Erythroblast (primary cell): ENCODE measurements at regions not wholly inside any gene's neighbourhood (a gene's known extent, or its start where the extent isn't known, plus 50 kb on each side); places are given as distances from the start of the nearest gene placed in this dataset.
"Not testable (repeated sequence)": the region's sequence is repeated elsewhere in the genome, so short reads cannot be mapped to it uniquely, and the experiment has no call there.

ENCODE experiments used
- DNase-seq, 2 experiments: peaks; one replicate each; lab custom pipeline; 2025; lab: John Stamatoyannopoulos, UW
- GATA1 ChIP-seq: IDR thresholded peaks from 2 replicates; pipeline ENCODE4 v1.6.1; 2011; ENCODE audit warnings: low read depth, mild to moderate bottlenecking, control low read depth, low read length, moderate library complexity
- POLR2A ChIP-seq: IDR thresholded peaks from 2 replicates; pipeline ENCODE4 v1.6.1; 2011; ENCODE audit warnings: mild to moderate bottlenecking, low read length

DNA sequence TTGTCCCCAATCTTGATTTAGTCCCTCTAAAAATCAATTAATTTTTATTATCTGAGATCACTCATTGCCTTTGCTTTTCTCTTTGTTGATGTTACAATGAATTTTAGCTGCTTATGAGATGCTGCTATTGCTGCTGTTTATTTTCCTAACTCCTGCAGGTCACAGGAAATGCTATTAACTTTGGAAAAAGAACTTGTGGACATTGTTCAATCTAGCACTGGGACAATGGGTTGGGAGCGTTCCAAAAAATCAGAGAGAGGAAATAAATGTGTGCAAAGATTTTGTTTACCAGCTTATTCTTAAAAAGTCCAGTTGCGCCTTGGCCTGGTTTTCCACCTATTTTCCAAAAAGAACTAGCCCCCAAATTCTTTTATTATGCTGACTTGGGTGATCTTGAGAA, 268.3 kb downstream of the PTH2R start:
- DNase-seq, result no peak
- TF ChIP-seq GATA1 (no peak), POLR2A (no peak)

DNA sequence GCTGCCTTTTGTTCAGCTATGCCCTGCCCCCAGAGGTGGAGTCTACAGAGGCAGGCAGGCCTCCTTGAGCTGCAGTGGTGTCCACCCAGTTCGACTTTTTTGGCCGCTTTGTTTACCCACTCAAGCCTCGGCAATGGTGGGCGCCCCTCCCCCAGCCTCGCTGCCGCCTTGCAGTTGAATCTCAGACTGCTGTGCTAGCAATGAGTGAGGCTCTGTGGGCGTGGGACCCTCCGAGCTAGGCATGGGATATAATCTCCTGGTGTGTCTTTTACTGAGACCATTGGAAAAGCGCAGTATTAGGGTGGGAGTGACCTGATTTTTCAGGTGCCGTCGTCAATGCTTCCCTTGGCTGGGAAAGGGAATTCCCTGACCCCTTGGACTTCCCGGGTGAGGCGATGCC, 279.3 kb downstream of the PTH2R start:
- not testable (repeated sequence) for DNase-seq

DNA sequence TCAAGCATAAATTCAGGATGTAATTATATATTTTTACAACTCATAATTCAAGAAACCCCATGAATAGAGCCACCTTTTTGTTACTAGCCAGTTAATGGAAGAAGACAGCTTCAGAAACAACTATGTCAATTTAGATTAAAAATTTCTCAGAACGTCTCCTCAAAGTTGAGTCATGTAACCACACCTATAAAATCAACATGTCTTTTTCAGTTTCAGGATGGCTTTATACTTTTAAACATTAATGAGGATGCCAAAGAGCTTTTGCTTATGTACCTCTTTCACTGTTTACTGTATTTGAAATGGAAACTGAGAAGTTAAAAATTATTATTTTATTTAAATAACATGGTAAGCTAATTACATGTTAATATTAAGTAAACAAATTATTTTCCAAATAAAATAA, 280.1 kb downstream of the PTH2R start:
- TF ChIP-seq GATA1, result no peak
- no peak for TF ChIP-seq POLR2A

DNA sequence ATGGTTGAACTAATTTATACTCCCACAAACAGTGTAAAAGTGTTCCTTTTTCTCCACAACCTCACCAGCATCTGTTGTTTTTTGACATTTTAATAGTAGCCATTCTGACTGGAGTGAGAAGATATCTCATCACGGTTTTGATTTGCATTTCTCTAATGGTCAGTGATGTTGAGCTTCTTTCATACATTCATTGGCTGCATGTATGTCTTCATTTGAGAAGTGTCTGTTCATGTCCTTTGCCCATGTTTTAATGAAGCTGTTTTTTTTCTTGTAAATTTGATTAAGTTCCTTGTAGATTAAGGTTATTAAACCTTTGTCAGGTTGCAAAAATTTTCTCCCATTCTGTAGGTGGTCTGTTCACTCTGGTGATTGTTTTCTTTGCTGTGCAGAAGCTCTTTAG, 281.1 kb downstream of the PTH2R start:
- DNase-seq, result not testable (repeated sequence)

More for the DNA sequence above, 280.1 kb downstream of the PTH2R start:
- DNase-seq, result no peak

DNA sequence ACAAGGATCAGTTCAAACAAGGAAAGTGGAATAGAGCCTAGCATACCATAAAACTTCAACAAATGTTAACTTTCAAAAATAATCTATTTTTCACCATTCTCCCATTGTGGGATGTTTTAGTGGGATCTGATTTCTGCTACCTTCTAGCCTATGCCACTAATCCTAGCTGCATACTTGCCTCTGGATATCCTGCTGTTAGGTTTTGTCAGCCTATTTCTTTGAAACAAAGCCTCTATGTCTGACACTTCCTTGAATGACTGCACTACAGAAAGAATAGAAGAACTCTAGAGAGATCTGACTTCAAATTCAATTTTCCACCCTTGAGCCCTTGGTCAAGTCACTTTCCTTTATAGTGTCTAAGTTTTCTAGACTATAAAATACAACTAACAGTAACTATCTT, 291.5 kb downstream of the PTH2R start:
- TF ChIP-seq POLR2A (no peak), GATA1 (no peak)
- DNase-seq, result no peak

DNA sequence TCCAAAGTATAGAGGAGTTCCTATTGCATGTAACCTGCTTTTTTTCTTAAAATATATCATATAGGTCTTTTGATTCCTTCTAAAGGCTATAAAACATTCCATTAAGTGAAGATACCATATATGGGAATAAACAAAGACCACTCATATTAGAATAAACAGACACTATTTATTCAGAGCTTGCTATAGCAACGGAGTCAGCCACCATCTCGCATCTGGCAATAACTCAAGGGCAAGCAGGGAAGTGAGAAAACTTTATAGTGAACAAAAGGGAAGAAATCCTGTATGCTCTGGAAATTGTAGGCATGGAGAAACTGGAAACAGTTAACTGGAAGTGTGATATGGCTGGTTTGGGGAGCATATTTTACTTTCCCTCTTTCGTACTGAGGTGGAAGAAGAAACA, 301.9 kb downstream of the PTH2R start:
- TF ChIP-seq POLR2A (no peak), GATA1 (no peak)
- DNase-seq, result no peak

DNA sequence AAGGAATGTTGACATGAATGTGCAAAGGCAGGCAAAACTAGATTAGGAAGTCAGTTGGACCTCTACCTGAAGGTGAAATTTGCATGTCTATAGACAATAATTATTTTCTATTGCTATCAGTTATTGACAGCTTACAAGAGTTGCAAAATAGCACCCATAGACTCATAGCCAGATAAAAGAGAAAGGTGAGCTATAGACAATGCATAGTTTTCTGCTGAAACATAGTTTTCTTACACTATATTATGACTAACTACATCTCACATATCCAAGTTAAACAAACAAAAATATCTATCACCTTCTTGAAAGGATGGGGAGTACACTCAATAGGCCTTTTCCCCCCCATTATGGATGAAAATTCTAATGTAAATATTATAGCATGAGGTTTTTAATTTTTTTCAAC, 305.0 kb downstream of the PTH2R start:
- DNase-seq, result no peak
- TF ChIP-seq POLR2A (no peak), GATA1 (no peak)

DNA sequence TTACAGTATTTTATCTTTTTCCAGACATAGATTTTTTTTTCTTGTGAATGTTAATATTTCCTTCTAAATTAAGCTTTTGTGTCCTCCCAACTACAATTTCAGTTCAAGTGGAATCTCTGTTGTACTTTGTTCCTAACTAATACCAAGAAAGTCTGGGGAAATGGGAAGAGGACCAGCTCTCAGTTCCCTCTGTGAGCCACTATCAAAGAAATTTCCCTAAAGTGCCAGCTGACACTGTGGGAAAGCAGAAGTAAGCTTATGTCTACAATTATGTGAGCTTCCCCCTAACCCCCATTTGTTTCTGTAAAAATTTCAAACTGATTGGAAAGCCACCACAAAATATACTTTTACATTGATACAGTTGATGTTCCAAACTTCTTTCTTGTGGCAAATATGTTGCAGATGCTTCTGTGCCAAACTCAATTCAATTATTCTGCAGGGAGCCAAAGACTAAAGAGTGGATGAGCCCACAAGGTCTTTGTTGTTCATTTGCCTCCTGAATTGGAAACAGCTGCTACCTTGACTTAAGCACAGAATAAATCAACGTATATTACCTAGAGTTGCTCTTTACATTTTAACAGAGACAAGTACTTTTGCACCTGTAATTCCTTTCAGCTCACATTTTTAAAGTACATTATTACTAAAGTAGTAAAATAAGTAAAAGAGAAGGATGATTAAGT, 306.6 kb downstream of the PTH2R start:
- no peak for DNase-seq
- TF ChIP-seq POLR2A (no peak), GATA1 (no peak)

DNA sequence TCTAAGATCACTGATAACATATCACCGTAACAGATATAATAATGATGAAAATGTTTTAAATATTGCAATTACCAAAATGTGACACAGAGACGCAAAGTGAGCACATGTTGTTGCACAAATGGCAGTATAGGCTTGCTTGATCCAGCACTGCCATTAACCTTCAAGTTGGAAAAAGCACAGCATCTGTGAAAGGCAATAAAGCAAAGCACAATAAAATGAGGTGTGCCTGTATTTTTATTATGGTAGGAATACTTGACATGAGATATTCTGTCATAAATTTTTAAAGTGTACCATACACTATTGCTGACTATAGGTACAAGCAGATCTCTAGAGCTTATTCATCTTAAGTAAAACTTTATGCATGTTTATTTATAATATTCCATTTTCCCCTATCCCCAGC, 312.2 kb downstream of the PTH2R start:
- TF ChIP-seq GATA1 (no peak), POLR2A (no peak)
- no peak for DNase-seq

DNA sequence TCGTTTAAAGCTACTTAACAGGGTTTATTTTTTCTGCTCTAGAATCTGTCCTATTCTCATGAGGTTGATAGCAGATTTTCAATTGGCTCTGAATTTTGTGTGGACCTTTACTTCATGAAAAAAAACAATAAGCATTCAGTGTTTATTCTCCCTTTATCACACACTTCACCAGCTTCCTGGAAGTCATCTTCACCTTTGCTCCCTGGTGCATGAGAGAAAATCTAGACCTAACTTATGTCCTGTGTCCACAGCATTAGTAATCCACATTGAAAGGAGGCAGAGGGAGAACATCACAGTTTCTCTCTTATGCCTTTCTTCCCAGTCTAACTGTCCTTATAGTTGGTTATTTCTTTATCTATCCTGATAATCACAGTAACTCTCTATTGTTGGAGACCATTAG, 316.1 kb downstream of the PTH2R start:
- TF ChIP-seq GATA1, result no peak
- DNase-seq, result no peak

DNA sequence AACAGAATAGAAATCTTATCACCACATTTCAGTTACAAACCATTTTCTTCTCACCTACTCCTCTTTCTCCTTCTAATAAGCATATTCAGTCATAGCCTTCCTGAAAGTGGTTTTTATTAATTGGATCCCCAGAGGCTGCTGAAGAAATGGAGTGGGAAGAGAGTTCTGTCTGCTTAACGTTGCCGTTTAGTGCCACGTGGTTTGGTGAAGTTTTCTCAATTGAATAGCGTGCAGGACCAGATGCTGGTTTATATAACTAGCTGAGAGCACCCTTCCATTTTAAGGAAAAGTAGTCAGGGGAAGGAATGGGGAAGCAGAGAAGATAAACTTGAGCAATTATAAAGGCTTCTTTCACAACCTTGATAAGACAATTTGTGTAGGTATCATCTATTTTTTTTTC, 318.7 kb downstream of the PTH2R start:
- DNase-seq, result no peak
- TF ChIP-seq GATA1, result no peak
- no peak for TF ChIP-seq POLR2A

DNA sequence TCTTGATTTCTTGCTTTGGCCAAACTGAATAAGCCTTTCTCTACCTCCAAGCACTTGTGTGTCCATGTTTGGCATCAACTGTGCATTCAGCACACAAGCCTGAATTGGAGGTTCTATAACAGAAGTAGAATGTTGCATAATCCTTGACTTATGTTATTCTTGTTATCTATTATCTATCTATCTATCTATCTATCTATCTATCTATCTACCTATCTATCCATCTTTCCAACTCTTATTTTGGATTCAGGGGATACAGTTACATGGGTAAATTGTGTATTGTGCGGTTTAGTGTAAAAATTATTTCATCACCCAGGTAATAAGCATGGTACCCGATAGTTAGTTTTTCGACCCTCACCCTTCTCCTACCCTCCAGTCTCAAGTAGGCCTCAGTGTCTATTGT, 319.6 kb downstream of the PTH2R start:
- no peak for DNase-seq
- TF ChIP-seq GATA1, result no peak
- no peak for TF ChIP-seq POLR2A

DNA sequence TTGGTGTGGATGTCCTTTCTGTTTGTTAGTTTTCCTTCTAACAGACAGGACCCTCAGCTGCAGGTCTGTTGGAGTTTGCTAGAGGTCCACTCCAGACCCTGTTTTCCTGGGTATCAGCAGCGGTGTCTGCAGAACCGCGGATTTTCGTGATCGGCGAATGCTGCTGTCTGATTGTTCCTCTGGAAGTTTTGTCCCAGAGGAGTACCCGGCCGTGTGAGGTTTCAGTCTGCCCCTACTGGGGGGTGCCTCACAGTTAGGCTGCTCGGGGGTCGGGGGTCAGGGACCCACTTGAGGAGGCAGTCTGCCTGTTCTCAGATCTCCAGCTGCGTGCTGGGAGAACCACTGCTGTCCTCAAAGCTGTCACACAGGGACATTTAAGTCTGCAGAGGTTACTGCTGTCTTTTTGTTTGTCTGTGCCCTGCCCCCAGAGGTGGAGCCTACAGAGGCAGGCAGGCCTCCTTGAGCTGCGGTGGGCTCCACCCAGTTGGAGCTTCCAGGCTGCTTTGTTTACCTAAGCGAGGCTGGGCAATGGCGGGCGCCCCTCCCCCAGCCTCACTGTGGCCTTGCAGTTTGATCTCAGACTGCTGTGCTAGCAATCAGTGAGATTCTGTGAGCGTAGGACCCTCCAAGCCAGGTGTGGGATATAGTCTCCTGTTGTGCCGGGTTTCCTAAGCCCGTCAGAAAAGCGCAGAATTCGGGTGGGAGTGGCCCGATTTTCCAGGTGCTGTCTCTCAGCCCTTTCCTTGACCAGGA, 345.2 kb downstream of the PTH2R start:
- DNase-seq, result not testable (repeated sequence)

DNA sequence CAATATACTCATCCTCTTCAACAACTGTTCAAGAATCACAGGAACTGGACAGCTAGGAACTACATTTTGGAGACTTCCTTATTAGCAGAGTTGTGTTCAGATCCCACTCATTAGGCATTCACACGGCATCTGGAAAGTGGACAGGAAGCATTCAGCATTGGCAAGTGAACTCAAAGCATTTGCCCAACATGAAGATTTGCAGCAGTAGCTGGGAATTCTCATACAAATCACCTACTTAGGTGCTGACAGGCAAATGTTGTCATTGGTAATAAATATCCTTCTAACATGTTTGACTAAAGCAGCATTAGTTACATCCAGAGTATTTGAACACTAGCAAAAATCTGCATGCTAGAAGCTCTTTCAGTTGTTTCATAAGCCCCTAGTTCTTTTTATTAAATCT, 350.8 kb downstream of the PTH2R start:
- TF ChIP-seq GATA1 (no peak), POLR2A (no peak)
- no peak for DNase-seq

DNA sequence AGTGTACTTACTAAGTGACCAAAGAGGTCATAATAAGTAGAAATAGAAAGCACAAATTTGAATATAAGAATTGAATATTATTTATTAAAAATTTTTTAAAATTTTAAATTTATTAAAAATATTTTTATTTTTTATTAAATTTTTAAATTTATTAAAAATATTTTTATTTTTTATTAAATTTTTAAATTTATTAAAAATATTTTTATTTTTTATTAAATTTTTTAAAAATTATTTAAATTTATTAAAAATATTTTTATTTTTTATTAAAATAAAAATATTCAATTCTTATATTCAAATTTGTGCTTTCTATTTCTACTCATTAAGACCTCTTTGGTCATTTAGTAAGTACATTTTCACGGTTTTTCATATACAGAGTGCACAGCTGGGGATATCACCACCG, 366.5 kb downstream of the PTH2R start:
- DNase-seq, result not testable (repeated sequence)

DNA sequence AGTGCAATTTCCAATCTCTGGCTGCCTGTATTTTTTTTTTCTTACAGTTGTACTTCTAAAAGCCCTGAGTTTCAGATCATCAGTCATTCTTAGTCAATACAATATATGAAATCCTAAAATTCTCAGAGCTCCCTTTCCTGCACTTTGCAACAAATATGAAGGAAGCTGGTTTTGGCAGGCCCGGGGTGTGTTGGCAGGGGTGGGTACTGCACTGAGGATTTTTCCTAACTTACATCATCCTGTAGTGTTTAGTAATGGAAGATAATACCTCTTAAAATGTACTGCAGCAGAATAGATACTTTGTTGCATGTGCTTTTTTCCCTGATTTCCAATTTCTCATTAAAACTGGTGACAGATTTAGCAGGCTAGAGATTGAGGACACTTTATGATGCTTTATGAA, 374.6 kb downstream of the PTH2R start:
- no peak for DNase-seq
- no peak for TF ChIP-seq POLR2A
- no peak for TF ChIP-seq GATA1
